Activated CD4-positive, alpha-beta T cell treated with anti-CD3 and anti-CD28 coated beads, Interleukin-2, amount 50 U/mL, for 4 hours (primary cell): ENCODE measurements at regions not wholly inside any gene's neighbourhood (a gene's known extent, or its start where the extent isn't known, plus 50 kb on each side); places are given as distances from the start of the nearest gene placed in this dataset.

Experiments
- DNase-seq, 2 experiments: peaks; one replicate each; pipeline ENCODE4 v3.0.0-alpha.2; 2020

- no peak for DNase-seq
Observed at GRCh38 chr1:58864654-58865053, 80.8 kb upstream of the JUN start.

- DNase-seq: no peak
Observed at GRCh38 chr1:58866578-58866977, 82.7 kb upstream of the JUN start.

- no peak for DNase-seq
Observed at GRCh38 chr1:58869638-58870297, 85.9 kb upstream of the JUN start.

- no peak for DNase-seq
Observed at GRCh38 chr1:58870298-58870676, 86.4 kb upstream of the JUN start.

- DNase-seq: no peak
Observed at GRCh38 chr1:58874342-58874741, 90.5 kb upstream of the JUN start.

- no peak for DNase-seq
Observed at GRCh38 chr1:58874757-58875755, 91.2 kb upstream of the JUN start.

- DNase-seq: no peak
Observed at GRCh38 chr1:58879464-58879863, 95.6 kb upstream of the JUN start.

- no peak for DNase-seq
Observed at GRCh38 chr1:58880592-58880991, 96.7 kb upstream of the JUN start.

- DNase-seq: no peak
Observed at GRCh38 chr1:58881471-58881994, 97.7 kb upstream of the JUN start.

GRCh38 chr1:58882322-58882948, 98.6 kb upstream of the JUN start:
- no peak for DNase-seq

- no peak for DNase-seq
Observed at GRCh38 chr1:58883037-58883887, 99.4 kb upstream of the JUN start.

- no peak for DNase-seq
Observed at GRCh38 chr1:58883888-58884482, 100.1 kb upstream of the JUN start.

GRCh38 chr1:58884706-58885661, 101.1 kb upstream of the JUN start:
- no peak for DNase-seq

GRCh38 chr1:58885998-58886397, 102.2 kb upstream of the JUN start:
- no peak for DNase-seq

- no peak for DNase-seq
Observed at GRCh38 chr1:58886611-58887010, 102.8 kb upstream of the JUN start.

GRCh38 chr1:58887059-58887458, 103.2 kb upstream of the JUN start:
- no peak for DNase-seq

- DNase-seq: no peak
Observed at GRCh38 chr1:58888833-58889232, 105.0 kb upstream of the JUN start.

GRCh38 chr1:58890113-58890512, 106.3 kb upstream of the JUN start:
- DNase-seq: no peak

- no peak for DNase-seq
Observed at GRCh38 chr1:58890609-58891008, 106.8 kb upstream of the JUN start.

- DNase-seq: no peak
Observed at GRCh38 chr1:58891347-58891746, 107.5 kb upstream of the JUN start.
